ENCODE measurements at regions not wholly inside any gene's neighbourhood (a gene's known extent, or its start where the extent isn't known, plus 50 kb on each side); places are given as distances from the start of the nearest gene placed in this dataset.

DNA sequence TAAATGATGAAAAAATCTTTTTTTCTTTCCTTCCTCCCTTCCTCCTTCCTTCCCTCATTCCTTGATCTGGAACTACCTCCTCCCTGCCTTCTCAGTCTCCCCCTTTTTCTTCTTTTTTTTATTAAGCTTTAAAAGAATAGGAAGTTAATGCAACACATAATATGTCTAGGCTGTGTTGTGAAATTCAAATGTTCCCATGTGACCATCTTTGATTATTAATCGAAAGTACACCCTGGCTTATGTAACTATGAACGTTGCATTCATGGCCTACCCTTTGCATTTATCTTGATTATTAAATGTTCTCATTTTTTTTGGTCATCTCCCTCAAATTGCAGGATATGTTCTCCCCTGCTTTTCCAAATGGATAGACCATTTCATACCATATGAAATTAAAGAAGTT is 376.0 kb downstream of the DSEL start:
- intact Hi-C loops (cut with micrococcal nuclease; ENCODE audit: unreplicated experiment), result no loop called here
- TF ChIP-seq, protein P1, sequence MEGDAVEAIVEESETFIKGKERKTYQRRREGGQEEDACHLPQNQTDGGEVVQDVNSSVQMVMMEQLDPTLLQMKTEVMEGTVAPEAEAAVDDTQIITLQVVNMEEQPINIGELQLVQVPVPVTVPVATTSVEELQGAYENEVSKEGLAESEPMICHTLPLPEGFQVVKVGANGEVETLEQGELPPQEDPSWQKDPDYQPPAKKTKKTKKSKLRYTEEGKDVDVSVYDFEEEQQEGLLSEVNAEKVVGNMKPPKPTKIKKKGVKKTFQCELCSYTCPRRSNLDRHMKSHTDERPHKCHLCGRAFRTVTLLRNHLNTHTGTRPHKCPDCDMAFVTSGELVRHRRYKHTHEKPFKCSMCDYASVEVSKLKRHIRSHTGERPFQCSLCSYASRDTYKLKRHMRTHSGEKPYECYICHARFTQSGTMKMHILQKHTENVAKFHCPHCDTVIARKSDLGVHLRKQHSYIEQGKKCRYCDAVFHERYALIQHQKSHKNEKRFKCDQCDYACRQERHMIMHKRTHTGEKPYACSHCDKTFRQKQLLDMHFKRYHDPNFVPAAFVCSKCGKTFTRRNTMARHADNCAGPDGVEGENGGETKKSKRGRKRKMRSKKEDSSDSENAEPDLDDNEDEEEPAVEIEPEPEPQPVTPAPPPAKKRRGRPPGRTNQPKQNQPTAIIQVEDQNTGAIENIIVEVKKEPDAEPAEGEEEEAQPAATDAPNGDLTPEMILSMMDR (IDR thresholded peaks at IDR 0.05; ENCODE audit: insufficient read depth in 1 of 2, low read depth in 1 of 2, low read length in 1 of 2, severe bottlenecking in 1 of 2, unreplicated experiment in 1 of 2), result no peak
- ChIA-PET CTCF (no interaction called here), POLR2A (no interaction called here)
- peaks cover 2% of the 10 kb centered on the region for H3K4me1 Mint-ChIP-seq (ENCODE audit: low read depth, unreplicated experiment)
- H3K4me3 ChIP-seq (ENCODE audit: low read depth, low read length), result no peak overlapping the region
- no peaks in the 10 kb centered on the region for H3K36me3 ChIP-seq (ENCODE audit: control insufficient read depth, insufficient read depth, low read length)
- no peak for DNase-seq
- no peaks in the 10 kb centered on the region for H3K27me3 ChIP-seq (replicated peaks; ENCODE audit: control insufficient read depth, insufficient read depth, low read length)
- no peaks in the 10 kb centered on the region for H3K9me3 Mint-ChIP-seq (ENCODE audit: unreplicated experiment)
- H3K36me3 Mint-ChIP-seq (ENCODE audit: insufficient read depth, unreplicated experiment), result no peaks in the 10 kb centered on the region
- H3K27ac Mint-ChIP-seq (ENCODE audit: unreplicated experiment), result no peak overlapping the region
- no peak overlapping the region for H3K4me3 Mint-ChIP-seq (ENCODE audit: unreplicated experiment)
- no peaks in the 10 kb centered on the region for H3K9me3 ChIP-seq
- no peaks in the 10 kb centered on the region for H3K27me3 Mint-ChIP-seq (ENCODE audit: insufficient read depth, unreplicated experiment)
- peaks cover 4% of the 10 kb centered on the region; the same call in 1 of the 2 replicates for H3K4me1 ChIP-seq
- BruUV-seq (replicated peaks), result no TSS peak

DNA sequence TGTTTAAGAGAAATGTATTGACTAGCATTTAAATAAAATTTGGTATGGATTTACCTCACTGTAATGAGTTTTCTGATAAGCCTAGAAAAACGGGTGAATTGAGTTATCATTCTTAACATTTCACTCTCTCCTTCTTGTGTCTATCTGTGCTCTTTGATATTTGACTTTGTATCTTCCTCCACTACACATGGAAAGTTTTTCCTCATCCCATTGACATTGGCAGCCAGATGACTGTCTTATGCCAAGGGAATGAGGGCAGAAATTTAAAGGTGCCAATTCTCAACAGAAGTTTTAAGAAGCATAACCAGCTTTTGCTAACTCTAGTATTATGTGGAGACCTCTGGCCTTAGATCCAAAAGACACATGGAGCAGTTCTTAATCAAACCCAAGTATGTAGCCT is 376.6 kb downstream of the DSEL start:
- POLR2A ChIA-PET, result no interaction called here
- Histone ChIP-seq H3K4me3 (ENCODE audit: low read depth, low read length) (no peak overlapping the region), H3K27me3 (replicated peaks; ENCODE audit: control insufficient read depth, insufficient read depth, low read length) (no peaks in the 10 kb centered on the region), H3K36me3 (ENCODE audit: control insufficient read depth, insufficient read depth, low read length) (no peaks in the 10 kb centered on the region), H3K9me3 (no peaks in the 10 kb centered on the region), H3K4me1 (no peaks in the 10 kb centered on the region)
- CTCF ChIA-PET, result no interaction called here
- no peak overlapping the region for H3K27ac Mint-ChIP-seq (ENCODE audit: unreplicated experiment)
- no peaks in the 10 kb centered on the region for H3K27me3 Mint-ChIP-seq (ENCODE audit: insufficient read depth, unreplicated experiment)
- H3K4me1 Mint-ChIP-seq (ENCODE audit: low read depth, unreplicated experiment), result no peaks in the 10 kb centered on the region
- no peak for DNase-seq
- no peaks in the 10 kb centered on the region for H3K9me3 Mint-ChIP-seq (ENCODE audit: unreplicated experiment)
- BruUV-seq (replicated peaks), result no TSS peak
- H3K4me3 Mint-ChIP-seq (ENCODE audit: unreplicated experiment), result no peak overlapping the region
- intact Hi-C loops (cut with micrococcal nuclease; ENCODE audit: unreplicated experiment), result no loop called here
- TF ChIP-seq, protein P1 (IDR thresholded peaks at IDR 0.05; ENCODE audit: insufficient read depth in 1 of 2, low read depth in 1 of 2, low read length in 1 of 2, severe bottlenecking in 1 of 2, unreplicated experiment in 1 of 2), result no peak
- H3K36me3 Mint-ChIP-seq (ENCODE audit: insufficient read depth, unreplicated experiment), result no peaks in the 10 kb centered on the region

DNA sequence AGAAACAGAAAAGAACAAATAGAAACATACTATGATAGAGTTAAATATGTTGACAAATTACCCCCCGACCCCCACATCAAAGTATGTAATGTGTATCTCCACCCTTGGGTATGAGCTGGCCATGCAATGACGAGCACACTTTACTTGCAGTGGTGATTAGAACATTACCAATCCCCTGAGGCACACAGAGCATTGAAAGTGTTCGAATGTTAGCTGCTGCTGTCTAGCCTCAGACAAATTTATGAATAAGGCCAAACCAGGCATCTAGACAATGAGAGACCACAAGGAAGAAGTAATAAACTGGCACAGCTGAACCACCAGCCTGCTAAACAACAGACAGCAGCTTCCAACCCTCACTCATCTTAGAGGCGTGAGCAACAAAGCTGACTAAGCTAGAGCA is 380.5 kb downstream of the DSEL start:
- no peak overlapping the region for H3K4me3 ChIP-seq (ENCODE audit: low read depth, low read length)
- Mint-ChIP-seq H3K4me3 (ENCODE audit: unreplicated experiment) (no peak overlapping the region), H3K36me3 (ENCODE audit: insufficient read depth, unreplicated experiment) (no peaks in the 10 kb centered on the region), H3K27me3 (ENCODE audit: insufficient read depth, unreplicated experiment) (no peaks in the 10 kb centered on the region), H3K9me3 (ENCODE audit: unreplicated experiment) (no peaks in the 10 kb centered on the region), H3K27ac (ENCODE audit: unreplicated experiment) (no peak overlapping the region), H3K4me1 (ENCODE audit: low read depth, unreplicated experiment) (no peaks in the 10 kb centered on the region)
- no peaks in the 10 kb centered on the region for H3K9me3 ChIP-seq
- no peaks in the 10 kb centered on the region for H3K27me3 ChIP-seq (replicated peaks; ENCODE audit: control insufficient read depth, insufficient read depth, low read length)
- TF ChIP-seq, protein P1 (IDR thresholded peaks at IDR 0.05; ENCODE audit: insufficient read depth in 1 of 2, low read depth in 1 of 2, low read length in 1 of 2, severe bottlenecking in 1 of 2, unreplicated experiment in 1 of 2), result no peak
- no TSS peak for BruUV-seq (replicated peaks)
- POLR2A ChIA-PET, result no interaction called here
- H3K36me3 ChIP-seq (ENCODE audit: control insufficient read depth, insufficient read depth, low read length), result no peaks in the 10 kb centered on the region
- DNase-seq, result no peak
- CTCF ChIA-PET, result no interaction called here
- intact Hi-C loops (cut with micrococcal nuclease; ENCODE audit: unreplicated experiment), result no loop called here
- H3K4me1 ChIP-seq, result no peaks in the 10 kb centered on the region

Measured in Caco-2 (cell line).